ENCODE measurements at regions not wholly inside any gene's neighbourhood (a gene's known extent, or its start where the extent isn't known, plus 50 kb on each side); places are given as distances from the start of the nearest gene placed in this dataset.

- TF ChIP-seq TCF7L2 (IDR thresholded peaks at IDR 0.05; ENCODE audit: borderline replicate concordance, extremely low read depth, insufficient read depth, insufficient read length) (no peak), SP1 (IDR thresholded peaks at IDR 0.05; ENCODE audit: low read depth) (no peak), CEBPB (IDR thresholded peaks at IDR 0.05; ENCODE audit: low read depth) (no peak), MAX (IDR thresholded peaks at IDR 0.05) (no peak), JUND (IDR thresholded peaks at IDR 0.05) (no peak), POLR2A (IDR thresholded peaks at IDR 0.05; ENCODE audit: borderline replicate concordance, extremely low read depth, insufficient read depth, insufficient read length) (no peak), EZH2 (IDR thresholded peaks at IDR 0.05) (no peak)
Measured at GRCh38 chr3:127439621-127440020, 150.9 kb downstream of the TPRA1 start (continued).

- DNase-seq (ENCODE audit: low read depth, low spot score) (no peak), ATAC-seq (no peak)
- no peaks in the 10 kb centered on the region for H3K4me1 ChIP-seq (ENCODE audit: control insufficient read depth in 1 of 2, insufficient read depth in 2 of 2, low read length in 2 of 2)
- H3K27me3 ChIP-seq (ENCODE audit: insufficient read depth, low read length): no peaks in the 10 kb centered on the region
- no peak overlapping the region for H3K4me2 ChIP-seq (ENCODE audit: low read length)
- H3K4me3 ChIP-seq (replicated peaks in 1 of 2; ENCODE audit: low read depth in 1 of 2, low read length in 2 of 2): no peak overlapping the region
- H3K9ac ChIP-seq (ENCODE audit: low read length): no peak overlapping the region
- no peaks in the 10 kb centered on the region for H3K9me3 ChIP-seq (ENCODE audit: control insufficient read depth in 1 of 2, insufficient read depth in 1 of 2, low read depth in 1 of 2, low read length in 2 of 2)
- POLR2A ChIA-PET: no interaction called here
- intact Hi-C loops (cut with micrococcal nuclease): no loop called here
- no peak for TF ChIP-seq ATF3 (IDR thresholded peaks at IDR 0.05)
- TF ChIP-seq SIN3A (IDR thresholded peaks at IDR 0.05; ENCODE audit: low read depth): no peak
- TF ChIP-seq EGR1 (IDR thresholded peaks at IDR 0.05; ENCODE audit: low read depth): no peak
- no peak for TF ChIP-seq POLR2AphosphoS5 (IDR thresholded peaks at IDR 0.05; ENCODE audit: low read depth, low read length)
- TF ChIP-seq SP1 (IDR thresholded peaks at IDR 0.05; ENCODE audit: low read depth): no peak
- TF ChIP-seq REST (IDR thresholded peaks at IDR 0.05; ENCODE audit: low read depth): no peak
- TF ChIP-seq CEBPB (IDR thresholded peaks at IDR 0.05; ENCODE audit: low read depth): no peak
- no peak for TF ChIP-seq RAD21 (IDR thresholded peaks at IDR 0.05; ENCODE audit: low read depth)
- RAD21 ChIA-PET (ENCODE audit: low non-redundant PET in 1 of 2, low total read pairs in 2 of 2, uncharacterized antibody in 2 of 2, unreplicated experiment in 2 of 2): no interaction called here
- H4K20me1 ChIP-seq (ENCODE audit: insufficient read depth): no peaks in the 10 kb centered on the region
- H3K27ac ChIP-seq (ENCODE audit: low read depth, low read length): no peak overlapping the region
- no peaks in the 10 kb centered on the region for H3K79me2 ChIP-seq (ENCODE audit: insufficient read depth, low read length)
- BruUV-seq (replicated peaks): no TSS peak
- no peaks in the 10 kb centered on the region for H3K9me2 ChIP-seq (ENCODE audit: insufficient read depth)
- no peak overlapping the region for H2AFZ ChIP-seq (ENCODE audit: low read depth, low read length, poor library complexity, severe bottlenecking)
- CTCF ChIA-PET: interaction anchor here (1.6 kb wide), 1 partner anchor 17 kb away, joined by 3 read pairs; no protein-coding TSS in a partner anchor
- no peaks in the 10 kb centered on the region for H3K36me3 ChIP-seq (ENCODE audit: control insufficient read depth in 1 of 2, insufficient read depth in 2 of 2, low read length in 2 of 2)
Measured at GRCh38 chr3:127438951-127439350, 151.1 kb upstream of the PRR20G start.

Data from HCT116 (cell line).